GM18909 (cell line): ENCODE measurements at regions not wholly inside any gene's neighbourhood (a gene's known extent, or its start where the extent isn't known, plus 50 kb on each side); places are given as distances from the start of the nearest gene placed in this dataset.
A peak's percentile ranks its signal among the peaks of the same experiment; 100 is the strongest.

Experiments
- ATAC-seq: cut with Tn5 transposase; IDR thresholded peaks from one replicate; pipeline ENCODE4 v1.9.1; 2021; ENCODE audit warnings: mild to moderate bottlenecking; ENCODE audit not compliant: unreplicated experiment, poor library complexity

DNA sequence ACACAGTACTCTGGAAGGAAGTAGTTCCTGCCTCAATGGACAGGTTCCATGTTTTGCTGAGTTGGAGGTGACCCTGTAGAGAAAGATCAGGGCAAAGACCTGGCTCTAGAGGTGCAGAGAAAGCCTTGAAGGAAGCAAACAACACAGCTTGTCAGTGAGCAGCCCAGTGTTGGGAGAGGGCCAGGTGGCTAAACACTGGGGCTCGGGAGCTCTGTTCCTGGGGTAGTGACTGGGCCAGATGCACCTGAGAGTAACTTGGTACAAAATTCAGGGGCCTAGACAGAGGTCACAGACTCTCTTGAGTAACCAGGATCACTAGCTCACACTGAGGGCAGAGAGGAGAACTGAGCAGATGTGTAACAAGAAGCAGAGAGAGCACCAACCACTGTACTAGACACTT lies 138.4 kb upstream of the NALF2 start:
- no peak for ATAC-seq

DNA sequence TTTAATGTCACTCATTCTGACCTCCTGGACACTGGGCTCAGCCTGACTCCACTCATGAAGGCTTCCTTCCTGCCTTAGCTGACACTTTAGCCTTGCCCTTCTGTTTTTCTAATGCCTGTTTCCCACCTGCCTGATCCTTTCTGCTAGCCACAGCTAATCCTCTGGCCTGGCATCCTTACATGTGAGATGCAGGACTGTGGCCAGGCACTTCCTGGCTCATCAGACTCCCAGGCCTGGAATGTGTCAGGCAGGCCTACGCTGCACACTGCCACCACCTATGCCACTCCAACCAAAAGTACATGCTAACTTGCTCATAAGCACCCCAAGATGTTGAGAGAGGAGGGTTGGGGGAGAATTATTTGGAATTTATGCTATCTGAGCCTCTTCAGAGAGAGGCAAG lies 138.8 kb upstream of the NALF2 start:
- no peak for ATAC-seq

DNA sequence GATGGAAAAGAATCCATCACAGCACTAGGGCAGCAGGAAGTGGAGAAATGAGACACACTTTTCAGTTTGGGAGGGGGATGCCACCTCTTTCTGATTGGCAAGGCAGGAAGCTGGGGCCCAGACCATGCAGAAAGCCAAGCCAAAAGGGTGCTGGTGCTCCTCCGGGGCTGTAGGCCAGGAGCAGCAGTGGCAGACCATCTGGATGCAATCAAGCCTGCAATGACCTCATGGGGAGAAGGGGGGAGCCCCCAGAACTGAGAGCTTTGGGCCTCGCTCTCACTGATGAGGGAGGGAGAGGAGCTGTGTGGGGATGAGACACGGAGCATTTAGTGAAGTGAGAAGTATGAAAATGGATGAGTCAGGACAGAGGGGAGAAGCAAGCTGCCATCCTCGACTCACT lies 141.3 kb upstream of the NALF2 start:
- ATAC-seq: peak; percentile 64

DNA sequence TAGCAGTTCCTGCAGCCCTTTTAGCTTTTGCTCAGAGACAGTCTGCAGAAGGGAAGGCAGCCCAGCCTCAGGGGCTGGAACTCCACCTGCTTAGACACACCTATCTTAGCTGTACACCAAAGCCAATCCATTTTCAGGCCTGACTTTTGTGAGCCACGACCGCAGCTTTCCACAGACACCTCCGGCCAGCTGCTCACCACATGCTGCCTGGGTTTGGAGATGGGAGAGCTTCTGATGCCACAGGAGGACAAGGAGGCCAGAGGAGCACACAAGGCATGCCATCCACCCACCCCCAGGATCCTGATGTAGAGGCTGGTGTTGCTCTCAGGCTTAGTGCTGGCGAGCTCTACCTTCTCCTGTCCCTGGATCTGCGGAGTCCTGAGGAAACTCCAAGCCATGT lies 141.8 kb upstream of the NALF2 start:
- no peak for ATAC-seq

DNA sequence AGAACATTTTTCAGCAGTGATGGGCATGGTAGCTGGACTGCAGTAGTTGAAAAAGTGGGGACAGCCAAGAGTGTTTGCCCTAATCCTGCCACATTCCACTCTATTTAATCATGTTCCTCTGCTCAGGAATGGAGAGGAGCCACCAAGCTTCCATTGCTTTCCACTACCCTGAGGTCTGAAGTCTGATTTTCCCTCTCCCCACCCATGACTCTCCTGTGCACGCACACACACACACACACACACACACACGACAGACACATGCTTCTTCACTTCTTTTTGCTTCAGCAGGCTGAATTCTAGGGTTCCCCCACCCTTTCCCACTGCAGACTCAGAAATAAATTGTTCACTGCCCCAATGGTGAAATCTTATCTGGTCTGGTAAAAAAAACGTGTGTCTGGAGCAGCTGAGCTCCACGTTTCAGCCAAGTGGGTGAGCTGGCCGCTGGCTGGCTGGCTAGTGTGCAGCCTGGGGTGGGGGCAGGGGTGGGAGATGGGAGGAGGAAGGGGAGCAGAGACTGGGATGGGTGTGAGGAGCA lies 142.7 kb upstream of the NALF2 start:
- no peak for ATAC-seq

DNA sequence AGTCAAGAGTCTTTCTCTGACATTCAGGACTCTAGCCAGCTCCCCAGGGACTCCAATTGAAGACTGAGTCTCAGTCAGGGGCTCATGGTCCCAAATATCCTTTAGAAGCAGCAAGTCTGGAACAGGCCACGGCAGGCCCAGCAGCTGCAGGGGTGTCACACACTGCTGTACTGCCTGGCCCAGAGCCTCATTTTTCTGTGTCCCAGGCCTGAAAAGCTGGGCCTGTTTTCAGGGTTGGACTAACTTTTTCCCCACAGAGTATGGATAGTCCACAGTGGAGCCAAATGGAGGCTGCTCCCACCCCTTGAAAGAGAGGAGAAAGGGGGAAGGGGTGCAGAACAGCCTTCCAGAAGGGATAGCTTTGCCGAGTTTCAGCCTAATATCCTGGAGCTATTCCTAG lies 146.8 kb upstream of the NALF2 start:
- no peak for ATAC-seq

DNA sequence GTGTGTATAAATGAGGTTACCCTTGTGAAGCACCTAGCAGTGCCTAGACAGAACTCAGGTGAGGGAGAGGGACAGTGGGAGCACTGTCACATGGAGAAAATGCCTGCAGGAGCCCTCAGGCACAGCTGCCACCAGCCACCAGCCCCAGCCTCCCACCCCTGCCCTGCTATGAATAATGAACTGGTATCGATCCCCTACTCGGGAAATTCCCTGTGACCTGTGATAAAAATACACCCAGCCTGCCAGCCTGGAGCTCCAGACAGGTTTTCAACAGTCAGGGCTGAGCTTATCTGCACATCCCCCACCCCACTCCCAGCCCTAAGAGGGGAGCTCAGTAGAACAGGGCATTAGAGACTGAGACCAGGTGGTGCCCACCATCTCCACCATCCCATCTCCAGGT lies 159.6 kb upstream of the PJA1 start:
- no peak for ATAC-seq

DNA sequence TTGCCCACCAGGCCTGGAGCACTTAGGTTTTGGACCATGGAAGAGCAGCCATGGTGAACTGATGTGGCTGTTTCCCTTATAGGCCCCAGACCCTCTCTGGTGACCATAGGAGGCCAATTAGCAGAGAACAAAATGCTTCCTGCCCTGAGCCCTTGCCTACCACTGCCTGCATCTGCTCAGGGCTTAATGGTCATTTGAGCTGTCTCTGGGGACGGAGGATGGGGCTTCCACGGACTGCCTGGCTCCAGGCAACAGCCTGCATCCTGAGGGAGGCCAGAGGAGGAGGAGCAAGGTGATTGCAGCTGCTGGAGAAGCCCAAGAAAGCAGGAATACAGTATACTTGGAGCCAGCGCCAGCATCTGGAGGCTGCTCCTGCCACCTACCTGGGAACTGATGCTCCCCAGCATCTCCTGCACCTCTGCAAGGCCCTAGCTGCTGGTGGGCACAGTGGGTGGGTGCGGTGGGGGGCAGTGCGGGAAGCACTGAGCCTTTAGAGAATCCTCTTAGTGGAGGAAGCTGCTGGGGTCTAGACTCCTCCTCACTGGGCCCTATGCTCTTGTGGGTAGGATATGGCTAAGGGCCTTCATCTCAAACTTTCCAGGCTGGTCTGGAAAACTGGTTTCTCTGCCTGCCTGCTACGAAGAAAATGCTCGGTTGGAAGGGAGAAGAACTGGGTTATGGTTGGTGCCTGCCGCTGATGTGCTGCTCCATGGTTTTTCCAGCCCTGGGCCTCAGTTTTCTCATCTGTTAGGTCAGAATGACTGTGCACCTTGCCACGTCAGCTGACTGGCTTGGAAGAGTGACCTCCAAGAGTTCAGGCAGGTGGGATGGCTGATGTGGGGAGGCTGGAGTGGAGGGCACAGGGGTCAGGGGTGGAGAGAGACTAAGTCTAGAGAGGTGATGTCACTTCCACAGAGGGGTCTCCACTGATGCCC lies 158.8 kb upstream of the PJA1 start:
- no peak for ATAC-seq

DNA sequence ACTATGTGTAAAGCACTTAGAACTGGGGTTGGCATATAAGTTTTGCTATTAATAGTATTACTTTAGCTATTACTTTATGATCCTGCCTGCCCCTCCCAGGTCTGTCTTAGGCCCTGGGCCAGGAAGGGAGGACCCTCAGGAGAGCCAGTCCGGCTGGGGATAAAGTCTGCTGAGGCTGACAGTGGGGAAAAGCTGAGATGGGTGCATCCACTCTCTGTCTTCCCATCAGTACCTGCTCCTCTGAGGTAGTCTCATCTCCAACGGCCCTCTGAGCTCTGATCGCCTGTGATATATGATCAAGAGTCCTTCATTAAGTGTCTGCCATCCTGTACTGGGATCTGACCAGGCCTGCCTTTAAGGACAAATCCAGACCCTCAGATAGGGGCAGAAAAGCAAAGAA lies 156.5 kb upstream of the PJA1 start:
- ATAC-seq: no peak

DNA sequence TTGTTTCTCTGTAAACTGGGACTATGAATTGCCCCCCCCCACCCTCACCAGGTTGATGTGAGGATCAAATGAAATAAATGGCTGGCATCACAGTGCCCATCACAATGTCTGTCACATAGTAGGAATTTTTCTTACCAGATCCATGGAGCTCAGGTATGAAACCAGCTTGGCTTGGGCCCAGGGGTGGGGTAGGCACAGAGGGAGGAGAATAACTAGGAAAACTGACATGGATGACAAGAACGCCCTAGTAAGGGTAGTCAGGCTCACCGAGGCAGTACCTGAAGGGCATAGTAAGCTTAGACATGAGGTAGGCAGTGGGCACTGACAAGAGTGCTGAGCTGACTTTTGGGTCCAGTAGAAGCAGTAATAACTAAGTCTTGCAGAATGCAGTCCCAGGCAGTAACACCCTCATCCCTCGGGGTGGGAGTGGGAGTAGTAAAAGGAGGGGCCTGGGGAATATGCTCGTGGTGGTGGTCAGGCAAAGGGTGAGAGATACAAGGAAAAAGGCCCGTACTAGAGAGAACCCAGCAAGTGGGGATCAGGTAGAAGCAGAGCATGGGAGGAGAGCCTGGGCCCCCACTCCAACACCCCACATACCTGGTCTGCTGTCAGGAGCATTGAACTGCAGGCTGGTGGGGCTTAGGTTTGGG lies 155.9 kb upstream of the PJA1 start:
- ATAC-seq: no peak

DNA sequence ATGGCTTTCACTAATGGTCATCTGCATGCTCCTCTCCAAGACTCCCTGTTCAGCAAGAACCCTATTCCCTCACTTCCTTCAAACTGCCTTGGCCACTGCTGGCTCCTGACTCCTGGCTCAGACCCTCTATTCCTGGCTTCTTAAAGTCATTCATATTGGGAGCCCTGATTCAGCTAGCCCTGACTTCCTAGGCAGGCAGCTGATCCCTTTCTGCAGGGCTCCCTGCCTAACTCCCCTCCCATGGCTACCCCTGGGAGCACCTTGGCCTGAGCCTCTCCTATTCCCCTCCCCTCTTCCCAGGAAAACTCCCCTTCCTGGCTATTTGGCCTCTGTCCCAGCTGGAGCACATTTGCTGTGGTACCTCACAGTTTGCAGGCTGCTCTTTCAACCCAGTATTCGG lies 154.9 kb upstream of the PJA1 start:
- no peak for ATAC-seq

DNA sequence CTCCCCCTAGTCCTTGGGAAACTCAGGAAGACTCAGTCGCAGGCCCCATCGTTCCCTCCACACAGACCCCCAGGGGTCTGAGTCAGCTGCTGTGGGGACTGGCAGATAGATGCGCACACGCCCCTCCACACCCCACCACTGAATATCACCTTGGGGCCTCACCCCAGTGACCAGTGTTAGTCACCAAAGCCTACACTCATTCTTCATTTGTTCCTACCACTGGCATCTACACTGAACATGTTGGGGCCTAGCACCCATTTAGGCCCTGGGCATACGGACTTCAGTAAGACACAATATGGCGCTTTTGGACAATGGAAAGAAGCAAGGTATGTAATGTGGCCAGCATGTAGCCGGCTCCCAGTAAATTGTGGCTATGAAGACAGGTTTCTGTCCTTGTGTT lies 154.1 kb upstream of the PJA1 start:
- no peak for ATAC-seq

DNA sequence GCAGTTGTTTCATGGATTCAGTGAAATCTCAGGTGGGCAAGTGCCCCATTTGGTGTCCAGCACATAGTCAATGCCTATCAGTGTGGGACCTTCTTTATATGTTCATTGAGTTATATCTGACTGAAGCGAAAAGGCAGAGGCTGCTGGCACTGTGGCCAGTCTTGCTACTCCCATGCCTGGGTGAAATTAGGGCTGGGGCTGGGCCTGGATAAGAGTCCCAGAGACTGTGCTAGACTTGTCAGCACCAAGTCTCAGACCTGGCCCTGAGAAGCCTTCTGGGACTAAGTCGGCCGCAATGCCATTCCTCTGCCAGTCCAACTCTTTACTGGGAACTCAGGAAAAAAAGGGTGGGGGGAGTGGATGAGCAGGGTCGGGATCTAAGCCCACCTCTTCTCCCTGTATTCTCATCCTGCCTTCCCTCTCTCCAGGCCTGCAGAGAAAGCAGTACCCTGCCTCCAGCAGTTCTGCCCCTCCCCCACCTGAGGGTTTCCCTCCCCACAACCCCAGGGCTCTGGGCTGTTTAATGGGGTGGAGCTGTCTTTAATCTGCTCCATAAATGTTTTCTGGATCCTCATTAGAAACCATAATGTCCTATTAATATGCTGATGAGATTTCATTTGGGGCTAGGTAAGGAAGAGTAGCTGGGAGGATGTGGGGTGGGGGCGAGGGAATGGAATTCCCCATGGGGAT lies 153.5 kb upstream of the PJA1 start:
- ATAC-seq: no peak

DNA sequence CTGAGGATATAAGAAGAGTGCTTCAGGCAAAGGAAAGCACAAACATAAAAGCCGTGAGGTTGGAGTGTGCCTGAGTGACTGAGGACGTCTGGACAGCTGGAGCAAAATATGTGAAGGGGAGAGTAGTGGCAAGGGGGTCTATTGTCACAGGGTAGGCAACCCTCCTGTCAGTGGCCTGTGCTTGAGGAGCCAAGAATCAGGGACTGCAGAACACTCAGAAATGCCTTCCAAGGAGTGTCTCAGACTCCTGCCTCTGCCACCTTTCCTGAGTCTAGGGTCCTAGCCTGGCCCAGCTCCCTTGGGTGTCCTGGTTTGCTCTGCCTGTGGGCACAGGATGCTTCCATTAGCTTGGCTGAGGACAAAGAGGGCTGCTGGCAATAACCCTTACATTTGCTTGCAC lies 152.5 kb upstream of the PJA1 start:
- ATAC-seq: no peak

DNA sequence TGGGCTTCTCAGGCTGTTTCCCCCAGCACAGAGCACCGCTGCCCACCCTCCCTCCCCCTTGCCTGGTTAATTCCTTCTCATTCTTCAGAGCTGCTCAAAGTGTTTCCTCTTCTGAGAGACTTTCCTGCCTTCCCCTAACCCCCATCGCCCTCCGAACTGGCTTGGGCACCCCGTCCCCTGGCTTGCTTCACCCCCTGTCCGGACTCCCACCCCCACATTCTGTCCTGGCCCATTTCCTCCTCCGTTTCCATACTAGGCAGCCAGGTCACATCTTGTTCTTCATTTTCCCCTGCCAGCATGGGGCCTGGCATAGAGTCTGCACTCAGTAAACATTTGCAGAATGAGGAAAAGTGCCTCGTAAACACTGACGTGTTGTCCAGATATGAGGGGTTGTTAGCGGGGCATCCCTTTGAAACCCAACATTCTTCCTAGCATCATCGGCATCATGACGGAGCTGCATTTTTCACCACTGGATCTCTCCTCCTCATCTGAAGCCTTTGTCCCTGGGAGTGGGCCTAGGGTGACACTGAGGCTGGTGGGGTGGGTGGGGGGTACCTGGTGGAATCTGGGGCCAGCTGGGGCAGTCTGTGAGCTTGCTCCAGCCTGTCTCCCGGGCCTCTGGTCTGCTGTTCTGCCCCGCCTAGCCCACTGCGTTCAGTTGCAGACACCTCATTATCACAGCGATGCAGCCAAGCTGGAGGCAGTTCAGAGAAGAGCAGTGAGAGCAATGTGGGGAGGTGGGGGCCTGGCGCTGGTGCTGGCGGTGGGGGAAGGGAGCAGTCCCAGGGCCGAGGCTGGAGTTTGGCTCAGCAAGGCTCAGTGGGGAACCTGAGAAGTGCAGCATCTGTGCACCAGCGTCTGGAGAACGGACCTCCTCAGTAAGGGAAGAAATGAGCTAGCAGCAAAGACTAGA lies 149.4 kb upstream of the PJA1 start:
- no peak for ATAC-seq

DNA sequence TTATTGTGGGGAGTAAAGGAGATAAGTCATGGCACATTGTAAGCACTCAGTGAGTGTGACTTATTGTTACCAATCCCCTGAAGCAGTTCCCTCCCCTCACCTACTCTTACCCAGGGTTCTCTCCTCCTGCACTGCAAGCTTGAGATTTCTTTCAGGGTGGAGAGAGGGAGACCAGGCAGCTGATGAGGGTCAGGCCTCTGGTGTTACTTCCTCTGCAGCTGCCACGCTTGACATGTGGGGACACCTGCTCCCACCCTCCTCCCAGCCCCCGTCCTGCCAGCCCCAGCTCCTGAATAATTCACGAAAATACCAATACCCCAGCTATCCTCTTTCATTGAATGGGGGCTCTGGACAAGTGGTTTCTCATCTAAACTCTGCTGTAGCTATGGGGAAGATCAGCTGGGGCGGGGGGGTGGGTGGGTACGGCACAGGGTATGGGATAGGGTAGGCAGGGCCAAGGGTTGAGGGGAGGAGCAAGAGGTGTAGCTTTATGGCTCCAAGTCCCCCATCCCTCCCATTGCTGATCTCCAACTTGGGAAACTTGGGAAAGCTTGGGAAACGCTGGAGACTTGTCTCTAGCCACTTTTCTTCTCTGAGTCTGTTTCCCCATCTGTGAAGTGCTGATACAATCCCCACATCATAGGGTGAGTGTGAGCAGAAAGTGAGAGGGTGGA lies 148.5 kb upstream of the PJA1 start:
- ATAC-seq: no peak

DNA sequence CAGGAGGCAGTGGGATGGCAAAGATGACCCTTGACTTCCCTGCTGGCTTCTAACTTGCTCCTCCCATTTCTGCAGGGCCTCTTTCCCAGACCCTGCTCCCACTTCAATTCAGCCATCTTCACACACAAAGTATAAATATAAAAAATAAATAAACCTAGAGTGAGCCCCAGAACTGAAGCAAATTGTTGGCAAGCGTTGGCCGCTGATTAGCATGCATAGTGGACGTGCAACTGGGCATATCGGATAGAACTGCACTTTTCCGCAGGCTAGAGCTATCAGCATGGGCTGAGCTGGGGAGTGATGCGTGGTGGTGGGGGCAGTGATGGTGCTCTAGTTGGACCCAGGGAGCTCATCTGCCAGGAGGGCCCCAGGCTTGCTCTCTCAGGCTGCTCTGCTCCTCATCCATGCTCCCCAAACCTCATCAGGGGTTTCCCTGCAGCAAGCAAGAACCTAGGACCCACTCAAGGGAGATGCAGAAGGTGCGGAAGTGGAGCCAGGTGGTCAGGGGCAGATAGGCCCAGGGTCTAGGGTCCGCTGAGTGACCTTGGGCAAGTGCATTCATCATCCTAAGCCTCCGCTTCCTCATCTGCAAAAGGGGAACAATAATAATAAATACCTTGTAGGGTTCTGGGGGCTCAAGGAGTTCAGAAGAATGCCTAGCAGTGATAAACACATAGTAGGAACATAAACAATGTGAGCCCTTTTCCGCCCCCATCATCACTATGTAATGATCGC lies 146.8 kb upstream of the PJA1 start:
- no peak for ATAC-seq

DNA sequence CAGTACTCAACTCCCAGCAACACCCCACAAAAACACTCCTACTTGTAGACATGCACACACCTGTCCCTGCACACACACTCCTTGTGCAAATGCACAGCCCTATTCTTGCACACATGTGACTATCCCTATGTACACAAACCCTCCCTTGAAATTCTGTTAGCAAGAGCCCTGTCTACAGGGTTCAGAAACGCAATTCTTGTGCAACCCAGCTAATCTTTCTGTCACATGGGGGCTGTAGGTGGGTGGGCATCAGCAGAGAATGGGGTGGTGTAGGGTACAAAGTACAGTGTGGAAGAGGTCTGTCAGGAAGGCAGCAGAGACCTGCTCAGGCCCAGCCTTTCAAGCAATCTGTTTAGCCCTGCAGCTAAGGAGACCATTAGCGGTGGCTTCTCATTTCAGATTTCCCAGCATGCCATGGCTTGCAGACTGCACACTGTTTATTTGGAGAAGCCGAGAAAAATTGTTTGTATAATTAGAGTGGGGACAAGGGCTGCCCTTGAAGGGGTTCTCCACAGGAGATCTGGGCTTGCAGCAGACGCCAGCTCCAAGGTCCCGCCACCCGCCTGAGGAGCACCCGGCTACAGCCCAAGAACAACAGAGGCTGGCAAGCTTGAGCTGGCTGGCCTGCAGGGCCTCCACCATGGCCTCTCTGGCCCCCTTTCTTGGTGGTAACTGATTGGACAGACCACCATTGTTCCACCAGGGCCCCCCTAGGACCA lies 144.0 kb upstream of the PJA1 start:
- no peak for ATAC-seq
